CD4-positive, alpha-beta T cell (primary cell): ENCODE measurements at regions not wholly inside any gene's neighbourhood (a gene's known extent, or its start where the extent isn't known, plus 50 kb on each side); places are given as distances from the start of the nearest gene placed in this dataset.
"Not testable (repeated sequence)": the region's sequence is repeated elsewhere in the genome, so short reads cannot be mapped to it uniquely, and the experiment has no call there.

Experiments
- ATAC-seq: fragments of 200-7000 bp; cut with Tn5 transposase; one replicate; pipeline ENCODE4 v1.10.0; 2022; ENCODE audit warnings: mild to moderate bottlenecking; ENCODE audit not compliant: poor library complexity
- CTCF ChIA-PET: fragments of 350-600 bp; sonication (Branson Sonifier 250); formaldehyde crosslinking; loops from one replicate; lab custom pipeline; 2021; ENCODE audit warnings: antibody characterized with exemption, inconsistent platforms; lab: Charles Lee
- POLR2A ChIA-PET: fragments of 350-600 bp; sonication (Branson Sonifier 250); formaldehyde crosslinking; loops from one replicate; lab custom pipeline; 2021; ENCODE audit warnings: antibody characterized with exemption, inconsistent platforms; lab: Charles Lee
- DNase-seq, 14 experiments: peaks; one replicate each; pipeline ENCODE4 v3.0.0-alpha.2; 2013 to 2020; ENCODE audit warnings: mixed read lengths in 2 of 14
- H3K27ac ChIP-seq, 2 donors: one replicate each; pipeline versions ENCODE4 v1.5.1 to v1.7.0; 2013; ENCODE audit warnings: low read length in 2 of 2, low read depth in 1 of 2, mild to moderate bottlenecking in 1 of 2
- H3K27me3 ChIP-seq, 2 experiments: 1 replicate in 1 of 2; 2 replicates in 1 of 2; pipeline versions ENCODE4 v1.6.1 to v1.7.0; 2013; ENCODE audit warnings: low read length in 2 of 2, control low read depth in 1 of 2, mild to moderate bottlenecking in 1 of 2, moderate library complexity in 1 of 2; ENCODE audit not compliant: insufficient read depth in 2 of 2, control insufficient read depth in 1 of 2
- H3K36me3 ChIP-seq: one replicate; pipeline ENCODE4 v1.6.1; 2013; ENCODE audit warnings: low read length, control low read depth; ENCODE audit not compliant: insufficient read depth
- H3K4me1 ChIP-seq: one replicate; pipeline ENCODE4 v1.6.1; 2013; ENCODE audit warnings: low read length, control low read depth; ENCODE audit not compliant: insufficient read depth
- H3K4me3 ChIP-seq: one replicate; pipeline ENCODE4 v1.5.1; 2013; ENCODE audit warnings: mild to moderate bottlenecking, low read length, moderate library complexity
- H3K9me3 ChIP-seq, 2 experiments: 1 replicate in 1 of 2; 2 replicates in 1 of 2; pipeline versions ENCODE4 v1.6.1 to v1.7.0; 2013; ENCODE audit warnings: low read length in 2 of 2, mild to moderate bottlenecking in 2 of 2, control low read depth in 1 of 2, moderate library complexity in 1 of 2; ENCODE audit not compliant: control insufficient read depth in 1 of 2, insufficient read depth in 1 of 2
- H3K27ac Mint-ChIP-seq: one replicate; pipeline ENCODE4 v1.8.0; 2020; ENCODE audit warnings: mixed read lengths
- H3K27me3 Mint-ChIP-seq: one replicate; pipeline ENCODE4 v1.8.0; 2021; ENCODE audit warnings: mixed read lengths
- H3K36me3 Mint-ChIP-seq: one replicate; pipeline ENCODE4 v1.8.0; 2021; ENCODE audit warnings: low read depth, mixed read lengths
- H3K4me1 Mint-ChIP-seq: one replicate; pipeline ENCODE4 v1.8.0; 2021; ENCODE audit warnings: low read depth, mixed read lengths
- H3K4me3 Mint-ChIP-seq: one replicate; pipeline ENCODE4 v1.8.0; 2020; ENCODE audit warnings: mild to moderate bottlenecking, mixed read lengths
- H3K9me3 Mint-ChIP-seq: one replicate; pipeline ENCODE4 v1.8.0; 2020; ENCODE audit warnings: mixed read lengths
- CTCF ChIP-seq: fragments of 200-600 bp; IDR thresholded peaks from one replicate; pipeline ENCODE4 v1.8.0; 2022; ENCODE audit warnings: antibody characterized with exemption, mild to moderate bottlenecking
- intact Hi-C, 2 experiments: fragments of 100-400 bp; cut with DNase I in 1 of 2; cut with micrococcal nuclease in 1 of 2; formaldehyde crosslinking; loops; one replicate each; pipeline versions ENCODE4 v1.15.1 to v1.9.0; 2023 to 2025; cut with DNase I, micrococcal nuclease

GRCh38 chr19:20294181-20294580, 127.2 kb downstream of the ZNF486 start:
- ATAC-seq (no peak), DNase-seq (no peak)
- Mint-ChIP-seq H3K36me3 (no peaks in the 10 kb centered on the region), H3K4me1 (no peaks in the 10 kb centered on the region), H3K4me3 (no peak overlapping the region), H3K27me3 (no peaks in the 10 kb centered on the region), H3K27ac (no peak overlapping the region), H3K9me3 (no peaks in the 10 kb centered on the region)
- Histone ChIP-seq H3K4me3 (no peak overlapping the region), H3K36me3 (no peaks in the 10 kb centered on the region), H3K9me3 (peaks cover 0 to 14% of the 10 kb centered on the region in 2 experiments), H3K27ac (no peak overlapping the region), H3K27me3 (no peaks in the 10 kb centered on the region), H3K4me1 (no peaks in the 10 kb centered on the region)
- ChIA-PET POLR2A (no interaction called here), CTCF (no interaction called here)
- intact Hi-C loops: no loop called here
- TF ChIP-seq CTCF: no peak

- H3K36me3 ChIP-seq, H3K27ac Mint-ChIP-seq, H3K4me3 Mint-ChIP-seq, H3K4me1 Mint-ChIP-seq, CTCF ChIA-PET, POLR2A ChIA-PET, H3K36me3 Mint-ChIP-seq, H3K27ac ChIP-seq, ATAC-seq, H3K27me3 ChIP-seq, H3K9me3 Mint-ChIP-seq, DNase-seq, intact Hi-C loops, H3K4me1 ChIP-seq, H3K4me3 ChIP-seq, H3K27me3 Mint-ChIP-seq: not testable (repeated sequence)
- peaks cover 0 to 14% of the 10 kb centered on the region in 2 experiments for H3K9me3 ChIP-seq
Observed at GRCh38 chr19:20292520-20292919, 125.5 kb downstream of the ZNF486 start.

GRCh38 chr19:20289186-20289585, 122.2 kb downstream of the ZNF486 start:
- peaks cover 0 to 8% of the 10 kb centered on the region in 2 experiments for H3K9me3 ChIP-seq
- no peaks in the 10 kb centered on the region for H3K36me3 ChIP-seq
- no peak for TF ChIP-seq CTCF
- no peaks in the 10 kb centered on the region for H3K27me3 Mint-ChIP-seq
- DNase-seq: no peak
- ChIA-PET POLR2A (no interaction called here), CTCF (no interaction called here)
- no peaks in the 10 kb centered on the region for H3K4me1 ChIP-seq
- intact Hi-C loops: no loop called here
- H3K36me3 Mint-ChIP-seq: no peaks in the 10 kb centered on the region
- no peak overlapping the region for H3K4me3 ChIP-seq
- no peak overlapping the region for H3K27ac ChIP-seq
- H3K4me3 Mint-ChIP-seq: no peak overlapping the region
- no peaks in the 10 kb centered on the region for H3K27me3 ChIP-seq
- peaks cover 3% of the 10 kb centered on the region for H3K9me3 Mint-ChIP-seq
- H3K27ac Mint-ChIP-seq: no peak overlapping the region
- no peaks in the 10 kb centered on the region for H3K4me1 Mint-ChIP-seq
- ATAC-seq: no peak

GRCh38 chr19:20287070-20287469, 120.1 kb downstream of the ZNF486 start:
- DNase-seq: no peak
- Mint-ChIP-seq H3K27me3 (no peaks in the 10 kb centered on the region), H3K9me3 (peaks cover 3% of the 10 kb centered on the region), H3K27ac (no peak overlapping the region), H3K4me1 (no peaks in the 10 kb centered on the region), H3K36me3 (no peaks in the 10 kb centered on the region), H3K4me3 (no peak overlapping the region)
- H3K4me1 ChIP-seq: no peaks in the 10 kb centered on the region
- CTCF ChIA-PET: no interaction called here
- POLR2A ChIA-PET: interaction anchor here (0.6 kb wide), 1 partner anchor 877 kb away, joined by 3 read pairs; no protein-coding TSS in a partner anchor
- no peaks in the 10 kb centered on the region for H3K36me3 ChIP-seq
- peaks cover 0 to 8% of the 10 kb centered on the region in 2 experiments for H3K9me3 ChIP-seq
- no peak overlapping the region for H3K27ac ChIP-seq
- no peaks in the 10 kb centered on the region for H3K27me3 ChIP-seq
- H3K4me3 ChIP-seq: no peak overlapping the region
- intact Hi-C loops: no loop called here
- no peak for TF ChIP-seq CTCF
- no peak for ATAC-seq

GRCh38 chr19:20285876-20286275, 118.9 kb downstream of the ZNF486 start:
- DNase-seq, POLR2A ChIA-PET, H3K4me1 Mint-ChIP-seq, H3K36me3 Mint-ChIP-seq, H3K27me3 Mint-ChIP-seq, H3K4me1 ChIP-seq, H3K27ac ChIP-seq, H3K36me3 ChIP-seq, H3K4me3 Mint-ChIP-seq, ATAC-seq, H3K4me3 ChIP-seq, H3K27me3 ChIP-seq, H3K9me3 Mint-ChIP-seq, H3K9me3 ChIP-seq, H3K27ac Mint-ChIP-seq, intact Hi-C loops, CTCF ChIA-PET: not testable (repeated sequence)
